ENCODE measurements at regions not wholly inside any gene's neighbourhood (a gene's known extent, or its start where the extent isn't known, plus 50 kb on each side); places are given as distances from the start of the nearest gene placed in this dataset.
"Not testable (repeated sequence)": the region's sequence is repeated elsewhere in the genome, so short reads cannot be mapped to it uniquely, and the experiment has no call there.

DNA sequence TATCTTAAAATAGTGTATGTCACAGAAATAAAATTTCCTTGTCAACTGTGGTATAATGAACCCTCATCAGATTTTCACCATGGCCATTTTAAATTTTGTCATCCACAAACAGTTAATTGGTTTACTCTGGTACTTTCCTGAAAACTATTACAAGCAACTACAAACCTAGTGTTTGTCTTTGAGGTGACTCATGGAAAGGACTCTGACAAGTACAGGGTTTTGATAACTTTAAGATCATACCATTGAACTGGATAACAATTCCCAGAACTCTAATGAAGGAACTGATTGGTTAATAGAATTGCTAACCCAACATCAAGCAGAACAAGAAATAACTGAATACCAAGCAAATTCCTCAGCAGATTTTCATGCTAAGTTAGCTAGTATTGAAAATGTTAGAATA is 237.7 kb upstream of the IPO5 start:
- in situ Hi-C loops (cut with MboI; ENCODE audit: low sequenced_read_pairs), result no loop called here

DNA sequence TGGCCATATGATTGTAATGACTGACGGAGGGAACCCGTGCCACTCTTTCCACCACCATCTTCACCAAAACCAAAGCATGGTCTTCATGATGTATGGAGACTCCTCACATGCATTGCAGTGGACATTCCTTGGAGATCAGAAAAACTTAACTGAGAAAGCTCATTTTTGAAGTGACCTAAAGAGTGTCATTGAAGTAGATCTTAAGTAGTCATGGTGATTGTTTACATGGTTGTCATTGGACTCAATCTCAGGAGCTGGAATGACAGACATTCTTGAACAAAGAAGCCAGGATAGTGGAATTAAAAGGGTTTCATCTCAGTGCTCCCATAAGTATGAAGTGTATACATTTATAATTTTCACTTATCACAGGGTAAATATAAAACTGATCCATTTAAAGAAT is 236.7 kb upstream of the IPO5 start:
- in situ Hi-C loops (cut with MboI; ENCODE audit: low sequenced_read_pairs), result no loop called here

DNA sequence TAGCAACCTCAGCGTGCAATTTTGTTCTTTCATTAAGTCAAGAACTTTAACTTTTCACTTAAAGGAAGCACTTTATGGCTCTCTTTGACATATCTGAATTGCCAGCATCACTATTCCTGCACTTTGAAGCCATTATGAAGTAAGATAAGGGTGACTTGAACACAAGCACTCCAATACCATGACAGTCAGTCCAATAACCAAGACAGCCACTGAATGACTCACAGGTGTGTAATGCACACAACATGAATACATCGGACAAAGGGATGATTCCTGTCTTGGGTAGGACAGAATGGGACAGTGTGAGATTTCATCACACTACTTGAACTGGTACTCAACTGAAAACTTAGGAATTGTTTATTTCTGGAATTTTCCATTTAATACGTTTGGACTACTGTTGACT is 233.7 kb upstream of the IPO5 start:
- in situ Hi-C loops (cut with MboI; ENCODE audit: low sequenced_read_pairs), result no loop called here

DNA sequence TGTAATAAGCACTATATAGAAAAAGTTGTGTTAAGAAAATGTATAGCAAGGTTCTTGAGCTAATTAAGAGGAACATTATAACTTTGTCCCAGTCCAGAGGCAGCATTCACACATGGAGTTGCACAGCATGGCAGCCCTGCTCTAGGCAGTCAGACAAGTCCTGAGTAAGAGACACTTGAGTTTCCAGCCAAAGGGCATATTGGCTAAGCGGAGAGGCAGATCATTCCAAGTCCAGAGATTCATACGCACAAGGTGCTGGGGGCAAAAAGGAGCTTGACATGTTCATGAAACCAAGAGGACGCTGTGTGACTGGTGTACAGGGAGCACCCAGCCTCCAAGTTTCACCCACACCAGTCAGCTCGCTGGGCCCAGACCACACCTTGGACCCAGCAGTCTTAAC is 232.6 kb upstream of the IPO5 start:
- in situ Hi-C loops (cut with MboI; ENCODE audit: low sequenced_read_pairs), result no loop called here

DNA sequence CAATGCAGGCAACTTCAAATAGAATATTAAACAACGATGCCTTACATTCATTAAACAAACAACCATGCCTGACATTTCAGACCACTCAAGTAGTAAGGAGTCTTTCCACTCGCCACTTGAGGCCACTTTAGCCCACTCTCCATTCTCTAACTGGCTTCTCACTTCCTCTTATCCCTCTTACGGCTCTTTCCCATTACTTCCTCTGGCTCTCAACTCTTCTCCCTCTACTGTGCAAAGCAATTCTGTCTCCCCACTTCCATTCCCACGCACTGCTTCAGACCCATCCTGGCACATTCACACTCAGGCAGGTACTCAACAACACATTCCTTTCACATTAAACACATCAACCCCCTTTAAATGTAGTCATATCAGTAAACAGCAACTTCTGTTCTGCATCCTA is 229.8 kb upstream of the IPO5 start:
- in situ Hi-C loops (cut with MboI; ENCODE audit: low sequenced_read_pairs), result no loop called here

DNA sequence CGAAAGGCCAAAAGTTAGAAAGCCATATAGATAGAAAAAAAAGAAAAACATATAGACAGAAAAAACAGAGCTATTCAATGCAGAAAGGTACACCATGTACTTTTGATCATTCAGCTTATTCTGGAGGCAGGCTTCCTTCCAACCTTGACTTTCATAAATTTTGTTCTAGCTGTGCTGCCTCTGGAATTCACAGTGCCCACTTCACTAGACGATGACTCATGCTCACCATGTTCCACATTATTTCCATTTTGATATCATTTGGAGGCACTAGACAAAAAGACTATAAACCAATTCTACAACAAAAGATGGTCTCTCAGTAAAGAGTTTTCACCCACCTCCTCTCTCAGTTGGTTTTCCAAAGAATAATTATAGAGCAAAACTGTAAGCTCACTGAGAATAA is 229.0 kb upstream of the IPO5 start:
- in situ Hi-C loops (cut with MboI; ENCODE audit: low sequenced_read_pairs), result no loop called here

DNA sequence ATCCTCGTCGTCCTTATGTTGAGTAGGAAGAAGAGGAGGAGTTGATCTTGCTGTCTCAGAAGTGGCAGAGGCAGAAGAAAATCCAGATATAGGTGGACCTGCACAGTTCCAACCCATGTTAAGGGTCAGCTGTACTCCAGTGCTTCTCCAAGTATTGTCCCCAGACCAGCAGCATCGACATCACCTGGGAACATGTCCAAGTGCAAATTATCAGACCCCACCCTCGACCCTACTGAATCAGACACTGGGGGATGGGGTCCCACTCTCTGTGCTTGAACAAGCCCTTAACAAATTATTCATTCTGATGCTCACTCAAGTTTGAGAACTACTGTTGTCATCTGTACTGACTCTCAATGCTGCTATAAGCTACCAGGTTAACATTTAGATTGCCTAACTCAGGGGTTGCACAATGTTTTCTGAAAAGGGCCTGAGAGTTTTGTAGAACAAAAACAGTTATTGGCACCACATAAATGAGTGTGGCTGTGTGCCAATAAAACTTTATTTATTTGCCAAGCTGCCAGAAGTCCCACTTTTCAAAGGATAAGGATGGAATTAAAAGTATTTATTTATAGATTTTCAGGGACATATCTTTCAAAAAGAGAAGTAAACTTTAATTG is 226.7 kb upstream of the IPO5 start:
- in situ Hi-C loops (cut with MboI; ENCODE audit: low sequenced_read_pairs), result no loop called here

DNA sequence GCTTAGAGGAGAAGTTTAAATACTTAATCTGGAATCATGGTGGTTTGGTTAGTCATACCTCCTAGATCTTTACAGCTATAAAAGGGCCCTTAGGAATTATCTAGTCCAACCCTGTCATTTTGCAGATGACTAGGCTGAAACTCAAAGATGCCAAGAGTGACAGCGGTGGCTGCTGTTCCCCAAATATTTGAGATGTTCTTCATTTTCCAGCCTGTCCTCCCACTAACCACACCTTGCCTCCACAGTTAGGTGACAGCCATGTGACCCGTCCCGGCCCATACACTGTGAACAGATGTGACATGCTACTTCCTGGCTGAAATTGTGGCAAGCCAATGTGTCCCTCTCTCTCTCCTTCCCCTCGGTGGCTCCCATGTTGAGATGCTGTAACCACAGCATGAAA is 225.5 kb upstream of the IPO5 start:
- in situ Hi-C loops (cut with MboI; ENCODE audit: low sequenced_read_pairs), result no loop called here

DNA sequence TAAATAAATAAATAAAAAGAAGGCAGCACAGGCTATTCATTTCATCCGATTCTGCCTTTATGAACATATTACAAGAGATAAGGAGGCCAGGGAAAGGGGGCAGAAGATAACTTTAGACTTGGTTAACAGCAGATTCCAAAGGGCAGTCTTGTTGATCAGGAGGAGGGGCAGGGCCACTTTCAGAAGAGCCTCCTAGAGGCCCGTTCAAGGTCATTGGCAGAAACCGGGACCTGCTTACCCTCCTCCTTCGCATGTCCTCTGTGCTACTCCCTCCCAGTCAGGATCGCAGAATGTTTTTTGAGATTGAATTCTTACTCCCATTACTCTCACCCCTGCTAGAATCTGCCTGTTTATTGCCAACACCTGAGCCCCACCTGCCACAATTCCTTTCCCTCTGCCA is 217.0 kb upstream of the IPO5 start:
- in situ Hi-C loops (cut with MboI; ENCODE audit: low sequenced_read_pairs), result no loop called here

DNA sequence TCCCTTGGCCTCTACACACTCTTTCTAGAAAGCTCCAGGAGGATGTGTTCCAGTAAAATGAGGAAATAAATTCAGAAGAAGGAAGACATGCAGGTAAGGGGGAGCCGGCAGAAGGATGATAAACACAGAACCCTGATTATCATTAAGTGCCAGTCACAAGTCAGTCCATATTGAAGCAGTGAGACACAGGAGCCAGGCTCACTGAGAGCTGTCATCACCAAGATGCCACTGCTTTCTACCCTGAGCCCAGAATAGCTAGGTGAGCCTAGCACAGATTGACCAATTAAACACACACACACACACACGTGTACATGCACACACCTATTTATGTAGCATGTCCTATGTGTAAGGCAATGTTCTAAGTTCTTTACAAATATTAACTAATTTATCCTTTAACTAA is 211.4 kb upstream of the IPO5 start:
- in situ Hi-C loops (cut with MboI; ENCODE audit: low sequenced_read_pairs), result no loop called here

DNA sequence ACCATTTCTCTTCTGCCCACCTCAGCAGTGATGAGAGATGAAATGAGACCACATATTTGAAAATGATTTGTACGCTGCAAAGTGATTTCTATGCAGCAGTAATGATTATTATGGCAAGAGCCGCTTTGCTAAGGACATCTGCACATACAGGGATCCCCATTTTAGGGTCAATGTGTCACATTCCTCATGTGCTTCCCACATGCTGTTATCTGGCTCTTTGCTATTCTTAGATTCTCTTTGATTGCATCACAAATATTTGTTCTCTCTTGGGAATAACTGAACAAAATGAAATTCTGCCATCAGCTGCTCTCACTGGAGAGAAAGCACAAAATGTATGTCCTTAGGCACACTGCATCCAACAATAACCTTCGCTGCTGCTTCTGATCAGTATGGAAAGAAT is 209.5 kb upstream of the IPO5 start:
- in situ Hi-C loops (cut with MboI; ENCODE audit: low sequenced_read_pairs), result no loop called here

DNA sequence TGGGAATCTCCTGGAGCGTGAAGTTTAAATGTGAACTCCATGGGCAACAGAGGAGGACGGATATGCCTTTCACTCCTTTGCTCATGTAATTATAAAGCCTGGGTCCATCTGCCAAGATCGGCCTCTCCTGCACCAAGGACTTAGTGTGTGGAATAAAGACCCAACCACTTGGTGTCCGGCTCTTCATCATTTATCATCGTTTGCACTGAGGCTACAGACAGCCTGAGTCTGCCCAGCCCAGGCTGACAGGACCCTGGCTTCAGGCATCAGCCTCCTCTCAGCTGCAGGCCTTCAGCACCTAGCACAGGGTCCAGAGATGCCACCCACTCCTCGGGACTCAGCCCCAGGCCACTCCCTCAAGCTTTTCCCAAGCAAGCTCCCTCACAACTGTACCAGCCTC is 206.8 kb upstream of the IPO5 start:
- in situ Hi-C loops (cut with MboI; ENCODE audit: low sequenced_read_pairs), result no loop called here

DNA sequence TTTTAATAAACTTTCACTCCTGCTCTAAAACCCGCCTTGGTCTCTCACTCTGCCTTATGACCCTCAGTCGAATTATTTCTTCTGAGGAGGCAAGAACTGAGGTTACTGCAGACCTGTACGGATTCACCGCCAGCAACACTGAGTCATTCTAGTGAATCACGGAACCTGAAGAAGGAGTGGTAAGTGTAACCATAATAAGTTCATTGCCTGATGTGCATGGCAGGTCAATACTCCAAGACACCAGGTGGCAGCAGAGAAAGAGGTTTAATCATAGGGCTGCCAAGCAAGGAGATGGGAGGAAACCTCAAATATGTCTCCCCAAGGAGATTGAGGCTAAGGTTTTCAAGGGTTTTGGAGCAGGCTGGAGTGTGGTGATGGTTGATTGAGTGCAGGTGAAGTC is 204.3 kb upstream of the IPO5 start:
- in situ Hi-C loops (cut with MboI; ENCODE audit: low sequenced_read_pairs), result no loop called here

DNA sequence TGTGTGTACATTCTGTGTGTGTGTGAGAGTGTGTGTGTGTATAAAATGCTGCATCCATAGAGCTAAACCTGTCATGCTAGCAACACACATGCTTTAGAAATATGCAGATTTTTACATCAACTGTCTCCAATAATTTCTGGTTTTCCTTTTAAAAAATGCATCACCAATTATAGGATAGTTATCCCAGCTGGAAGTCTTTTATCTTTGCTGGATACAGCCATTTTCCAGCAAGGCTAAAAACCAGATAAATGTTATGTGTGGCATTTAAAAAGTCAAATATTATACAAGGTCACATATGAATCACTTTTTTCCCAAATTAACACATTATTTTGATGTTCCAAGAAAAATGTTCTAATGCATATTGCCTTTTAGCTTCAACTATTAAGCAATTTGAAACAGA is 202.0 kb upstream of the IPO5 start:
- in situ Hi-C loops (cut with MboI; ENCODE audit: low sequenced_read_pairs), result no loop called here

DNA sequence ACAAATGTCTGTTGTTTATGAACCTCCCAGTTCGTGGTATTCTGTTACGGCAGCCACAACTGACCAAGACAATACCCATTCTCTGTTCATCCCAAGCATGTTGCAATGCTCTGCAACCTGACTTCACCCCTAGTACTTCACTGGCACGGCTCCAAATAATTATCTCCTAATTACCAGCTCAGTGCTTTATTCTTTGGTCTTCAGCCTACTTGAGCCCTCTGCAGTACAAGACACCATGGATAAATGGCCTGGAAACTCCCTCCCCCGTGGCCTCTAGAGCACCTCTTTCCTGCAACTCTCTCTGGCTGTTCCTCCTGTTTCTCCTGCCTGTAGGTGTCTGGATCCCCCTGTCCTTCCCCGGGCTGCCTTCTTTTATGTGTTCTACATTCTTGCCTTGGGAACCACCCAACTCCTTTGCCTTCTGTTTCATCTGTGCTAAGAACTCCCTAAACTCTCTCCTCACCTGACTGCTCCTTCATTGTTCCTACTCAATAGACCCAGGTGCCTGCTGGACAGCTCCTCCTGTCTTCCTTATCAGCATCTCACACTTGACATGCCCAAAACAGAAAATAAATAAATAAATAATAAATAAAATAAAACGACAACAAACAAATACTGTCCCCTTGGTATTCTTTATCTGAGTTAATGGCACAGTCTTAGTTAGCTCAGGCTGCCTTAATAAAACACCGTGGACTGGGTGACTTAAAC is 200.4 kb upstream of the IPO5 start:
- in situ Hi-C loops (cut with MboI; ENCODE audit: low sequenced_read_pairs), result no loop called here

DNA sequence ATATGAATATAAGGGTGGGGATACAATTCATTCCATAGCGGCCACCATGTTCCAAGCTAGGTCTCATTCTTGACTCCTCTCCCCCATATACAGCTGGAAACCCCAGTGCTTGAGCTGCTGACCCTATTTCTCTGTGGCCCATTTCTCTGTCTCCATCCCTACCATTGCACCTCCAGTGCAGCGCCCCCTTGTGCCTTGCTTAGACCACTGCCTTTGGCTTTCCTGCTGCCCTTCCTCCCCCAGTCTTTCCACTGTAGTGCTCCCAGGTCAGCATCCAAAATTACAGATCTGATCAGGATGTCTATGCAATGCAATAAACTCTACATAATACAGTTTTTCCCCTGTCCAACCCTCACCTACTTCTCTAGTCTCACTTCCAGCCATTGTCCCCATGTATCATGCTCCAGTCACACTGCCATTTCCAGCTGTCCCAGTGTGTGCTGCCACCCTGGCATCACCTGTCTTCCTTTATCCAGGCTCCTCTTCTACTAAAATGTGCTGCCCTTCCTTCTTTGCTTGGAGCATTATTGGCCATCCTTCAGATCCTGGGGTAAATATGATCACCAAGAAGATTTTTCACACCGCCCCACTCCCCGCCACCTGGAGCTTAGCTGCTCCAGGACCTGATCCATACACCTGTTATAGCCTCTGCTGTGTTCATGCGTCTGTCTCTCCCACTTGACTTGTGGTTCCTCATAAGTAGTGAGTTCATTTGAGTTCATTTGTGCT is 199.4 kb upstream of the IPO5 start:
- in situ Hi-C loops (cut with MboI; ENCODE audit: low sequenced_read_pairs), result no loop called here

DNA sequence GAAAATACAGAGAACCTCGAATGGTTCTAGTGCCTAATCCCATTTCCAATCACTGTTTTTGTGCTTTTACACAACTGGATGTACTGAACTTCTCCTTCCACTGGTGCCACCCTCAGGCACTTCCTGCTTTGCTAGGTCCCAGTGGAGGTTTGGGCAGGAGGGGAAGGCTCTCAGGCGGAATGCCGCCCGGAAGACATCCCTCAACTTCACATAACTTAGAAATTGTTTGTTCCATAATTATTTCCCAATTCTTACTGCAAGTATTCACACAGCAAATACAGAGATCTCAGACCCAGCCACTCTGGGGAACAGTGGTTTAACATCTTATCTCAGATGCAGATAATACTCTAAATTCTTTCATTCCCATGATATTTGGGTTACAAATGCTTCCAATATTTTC is 195.7 kb upstream of the IPO5 start:
- in situ Hi-C loops (cut with MboI; ENCODE audit: low sequenced_read_pairs), result no loop called here

DNA sequence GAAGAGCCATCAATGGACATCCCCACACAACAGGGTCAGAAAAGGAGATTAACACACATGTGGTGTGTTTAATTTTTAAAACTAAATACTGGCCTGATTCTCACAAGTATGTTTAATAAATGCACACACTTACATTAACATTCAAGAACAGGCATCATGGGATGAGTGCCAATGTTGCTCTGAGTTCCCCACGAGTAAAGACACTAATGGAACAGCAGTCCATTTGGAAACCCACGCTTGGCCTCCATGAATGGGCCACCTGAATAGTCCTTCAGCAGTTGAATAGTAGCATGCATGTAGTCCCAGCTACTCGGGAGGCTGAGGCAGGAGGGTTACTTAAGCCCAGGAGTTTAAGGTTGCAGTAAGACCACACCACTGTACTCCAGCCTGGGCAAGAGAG is 195.2 kb upstream of the IPO5 start:
- in situ Hi-C loops (cut with MboI; ENCODE audit: low sequenced_read_pairs), result no loop called here

DNA sequence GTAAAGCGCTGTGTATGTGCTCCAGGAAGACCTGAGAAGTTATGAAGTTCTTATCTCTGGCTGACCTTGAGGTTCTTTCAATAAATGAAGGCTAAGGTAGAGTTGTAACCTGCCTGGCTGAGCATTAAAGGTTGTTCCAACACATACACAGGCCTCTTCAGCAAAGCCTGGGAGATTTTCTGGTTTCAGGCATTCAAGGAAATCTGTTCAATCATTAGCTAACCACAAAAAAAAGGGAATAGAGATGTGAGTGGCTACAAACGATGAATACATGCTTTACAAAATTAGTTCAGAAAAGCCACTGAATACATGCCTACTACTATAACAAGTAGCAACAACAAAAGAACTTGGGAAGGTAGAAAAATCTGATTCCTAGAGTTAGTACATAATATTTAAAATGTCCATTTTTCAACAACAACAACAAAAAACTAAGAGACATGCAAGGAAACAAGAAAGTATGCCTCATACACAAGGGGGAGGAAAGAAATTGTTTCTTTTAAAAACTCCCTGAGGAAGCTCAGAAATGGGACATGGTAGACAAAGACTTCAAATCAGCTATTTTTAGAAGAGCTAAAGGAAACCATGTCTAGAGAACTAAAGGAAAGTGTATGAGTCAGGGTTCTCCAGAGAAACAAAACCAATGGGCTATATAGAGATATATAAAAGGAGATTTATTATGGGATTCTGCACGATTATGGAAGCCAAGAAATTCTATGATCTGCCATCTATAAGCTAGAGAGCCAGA is 191.5 kb upstream of the IPO5 start:
- in situ Hi-C loops (cut with MboI; ENCODE audit: low sequenced_read_pairs), result no loop called here

DNA sequence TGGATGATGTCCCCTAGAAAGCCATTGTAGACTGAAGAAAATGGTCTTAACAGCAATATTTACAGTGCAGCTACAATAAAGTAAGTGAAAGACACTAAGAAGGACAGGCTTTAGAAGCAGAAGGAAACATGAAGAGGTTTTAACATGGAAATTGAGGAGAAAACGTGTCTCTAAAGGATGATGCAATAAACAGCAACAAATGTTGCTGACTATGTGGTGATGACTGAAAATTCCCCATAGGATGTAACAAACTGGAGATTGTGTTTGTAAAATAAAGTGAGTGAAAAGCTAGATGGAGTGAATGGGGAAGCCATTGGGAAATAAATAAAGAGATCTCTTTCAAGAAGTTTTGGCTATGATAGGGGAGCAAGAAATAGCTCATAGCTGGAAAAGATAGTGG is 186.7 kb upstream of the IPO5 start:
- in situ Hi-C loops (cut with MboI; ENCODE audit: low sequenced_read_pairs), result no loop called here

DNA sequence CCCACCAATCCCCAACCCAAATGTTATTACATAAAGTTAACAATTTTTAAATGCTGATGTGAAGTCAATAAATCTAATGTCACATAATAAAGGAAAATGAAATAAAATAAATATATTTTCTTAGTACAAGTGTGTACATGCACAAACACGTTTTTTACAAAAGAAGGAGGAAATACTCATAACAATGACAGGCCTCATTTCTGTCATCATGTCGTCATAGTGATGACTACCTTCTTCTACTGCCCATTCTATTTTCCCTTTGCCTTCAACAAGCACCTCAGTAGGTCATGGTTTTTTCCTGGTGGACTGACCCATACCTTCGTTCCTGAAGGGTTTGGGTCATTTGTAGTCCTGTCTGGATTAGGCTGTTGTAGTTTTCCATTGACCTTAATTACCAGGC is 185.3 kb upstream of the IPO5 start:
- in situ Hi-C loops (cut with MboI; ENCODE audit: low sequenced_read_pairs), result no loop called here

DNA sequence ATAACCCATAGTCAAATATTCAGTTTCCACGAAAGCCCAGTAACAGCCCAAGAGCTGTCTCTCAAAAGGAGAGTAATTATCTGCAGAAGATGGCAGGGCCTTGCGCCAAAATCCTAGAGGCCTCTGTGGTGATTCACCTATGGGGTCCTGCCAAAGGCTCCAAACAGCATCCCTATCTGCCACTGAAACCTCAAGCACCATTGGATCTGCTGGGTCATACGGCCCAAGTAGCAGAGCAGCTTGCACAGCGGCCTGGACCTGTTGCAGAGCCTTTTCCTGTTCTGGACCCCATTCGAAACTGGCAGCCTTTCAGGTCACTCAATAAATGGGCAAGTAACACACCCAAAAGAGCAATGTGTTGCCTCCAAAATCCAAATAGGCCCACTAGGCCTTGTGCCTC is 183.2 kb upstream of the IPO5 start:
- in situ Hi-C loops (cut with MboI; ENCODE audit: low sequenced_read_pairs), result not testable (repeated sequence)

Measured in HL-60/S4 treated with retinoic acid at 250 ng/mL for 4 days and 3 days (cell line).